Fibroblast of skin of left quadriceps (primary cell): ENCODE measurements at regions not wholly inside any gene's neighbourhood (a gene's known extent, or its start where the extent isn't known, plus 50 kb on each side); places are given as distances from the start of the nearest gene placed in this dataset.

Source experiments
- DNase-seq, 2 experiments: peaks; one replicate each; pipeline ENCODE4 v3.0.0-alpha.2; 2013; ENCODE audit warnings: low read depth in 2 of 2

DNA sequence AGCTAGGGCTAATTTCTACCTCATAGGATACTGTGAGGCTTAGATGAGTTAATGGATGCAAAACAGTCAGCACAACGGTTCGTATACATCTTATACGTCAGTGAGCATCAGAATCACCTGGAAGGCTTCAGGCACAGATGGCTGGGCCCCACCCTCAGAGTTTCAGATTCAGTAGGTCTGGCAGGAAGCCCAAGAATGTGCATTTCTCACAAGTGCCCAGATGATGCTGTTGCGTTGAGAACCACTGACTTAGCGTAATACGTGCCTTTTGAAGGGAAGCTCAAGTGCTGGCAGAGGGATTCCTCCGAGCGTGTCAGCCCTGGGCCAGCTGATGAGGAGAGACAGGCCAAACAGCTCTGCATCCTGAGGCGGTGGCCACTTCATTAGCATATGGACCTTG is 117.1 kb upstream of the WWC1 start:
- peak; percentile 24 to 32 for DNase-seq

DNA sequence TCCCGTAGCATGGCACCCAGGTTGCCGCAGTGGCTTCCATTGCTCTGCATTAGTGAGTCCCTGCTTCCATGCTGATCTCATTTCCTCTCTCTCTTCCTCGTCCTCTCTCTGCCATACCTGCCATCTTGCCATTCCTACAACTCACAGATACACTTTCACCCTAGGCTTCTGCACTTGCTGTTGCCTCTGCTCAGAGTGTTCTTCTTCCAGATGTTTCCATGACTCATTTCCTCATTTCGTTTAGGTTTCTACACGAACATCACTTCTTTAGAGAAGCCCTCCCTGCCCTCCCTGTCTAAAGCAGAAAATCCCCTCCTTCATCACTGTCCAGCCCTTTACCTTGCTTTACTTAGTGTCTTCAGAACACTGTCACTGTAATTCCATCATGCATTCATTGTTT is 115.2 kb upstream of the WWC1 start:
- no peak for DNase-seq

DNA sequence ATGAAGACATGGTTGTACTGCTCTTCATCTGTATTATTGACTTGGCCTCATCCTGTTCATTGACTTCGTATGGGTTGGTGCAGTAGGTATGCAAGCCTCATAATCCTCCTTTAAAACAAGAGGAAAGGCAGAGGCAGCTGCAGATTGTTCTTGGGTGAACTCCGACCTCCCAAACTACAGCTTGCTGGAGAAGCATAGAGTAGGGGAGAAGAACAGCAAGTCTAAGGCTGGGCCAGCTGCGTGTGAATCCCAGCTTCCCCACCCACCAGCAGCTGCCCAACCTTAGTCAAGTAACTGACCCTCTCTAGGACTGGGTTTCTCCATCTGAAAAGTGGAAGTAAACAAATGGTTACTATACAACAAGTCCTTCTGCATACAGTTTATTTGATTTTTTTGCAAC is 114.5 kb upstream of the WWC1 start:
- no peak for DNase-seq

DNA sequence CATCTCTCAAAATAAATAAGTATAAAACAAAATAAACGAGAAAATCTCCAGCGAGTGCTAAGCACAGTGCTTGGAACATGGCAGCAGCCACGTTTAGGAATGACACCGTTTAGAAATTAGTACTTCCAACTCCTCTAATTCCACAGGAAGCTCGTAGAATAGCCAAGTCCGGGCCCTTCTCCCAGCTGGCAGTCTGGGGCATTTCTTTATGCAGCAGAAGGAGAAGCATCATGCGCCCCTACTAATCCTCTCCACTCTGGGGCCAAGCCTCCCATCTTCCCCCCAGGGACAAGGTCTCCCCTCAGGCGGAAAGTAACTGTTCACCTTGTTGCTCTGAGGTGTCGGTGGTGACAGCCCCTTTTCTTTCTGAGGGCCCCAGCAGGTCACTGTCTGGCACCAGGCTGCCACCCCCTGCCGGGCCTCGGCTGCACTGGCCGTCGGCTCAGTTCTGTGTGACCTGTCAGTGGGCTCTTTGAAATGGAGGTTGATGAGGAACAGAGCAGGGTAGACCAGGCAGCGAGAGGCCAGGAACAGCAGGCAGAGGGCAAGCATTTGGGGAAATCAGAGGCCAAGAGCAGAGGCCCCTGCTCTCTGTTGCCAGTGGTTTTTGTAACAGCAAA is 113.5 kb upstream of the WWC1 start:
- DNase-seq: no peak

DNA sequence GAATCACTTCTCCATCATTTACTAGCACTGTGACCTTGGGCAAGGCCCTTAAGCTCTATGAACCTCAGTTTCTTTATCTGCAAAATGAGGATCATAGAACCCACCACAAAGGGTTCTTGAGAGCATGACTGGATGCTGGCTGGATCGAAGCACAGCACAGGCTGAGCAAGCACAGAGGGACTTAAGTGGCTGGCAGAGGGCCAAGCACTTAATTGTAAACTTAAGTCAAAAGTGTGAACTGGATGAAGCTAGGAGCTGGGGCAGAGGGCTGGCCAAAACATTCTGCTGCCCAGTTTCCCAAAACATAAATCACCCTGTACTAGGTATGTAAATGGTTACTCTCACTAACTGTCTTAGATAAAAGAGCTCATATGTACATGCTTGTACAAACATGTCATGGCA is 112.3 kb upstream of the WWC1 start:
- no peak for DNase-seq

DNA sequence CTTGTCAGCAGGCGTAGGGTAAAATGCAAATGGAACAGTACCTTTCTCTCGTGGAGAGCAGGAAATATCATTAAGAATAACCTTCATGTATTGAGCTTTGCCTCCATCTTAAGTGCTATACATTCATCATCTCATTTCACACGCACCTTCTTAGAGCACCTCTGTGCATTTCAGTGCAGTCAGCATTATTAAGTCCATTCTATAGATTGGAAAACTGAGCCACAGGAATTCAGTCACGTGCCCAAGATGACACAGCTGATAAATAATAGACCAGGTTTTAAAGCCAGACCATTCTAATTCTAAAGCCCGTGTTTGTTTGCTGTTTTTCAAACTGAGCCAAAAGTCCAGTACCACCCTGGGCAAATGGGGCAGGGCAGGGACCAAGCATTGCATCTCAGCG is 109.2 kb upstream of the WWC1 start:
- DNase-seq: no peak

DNA sequence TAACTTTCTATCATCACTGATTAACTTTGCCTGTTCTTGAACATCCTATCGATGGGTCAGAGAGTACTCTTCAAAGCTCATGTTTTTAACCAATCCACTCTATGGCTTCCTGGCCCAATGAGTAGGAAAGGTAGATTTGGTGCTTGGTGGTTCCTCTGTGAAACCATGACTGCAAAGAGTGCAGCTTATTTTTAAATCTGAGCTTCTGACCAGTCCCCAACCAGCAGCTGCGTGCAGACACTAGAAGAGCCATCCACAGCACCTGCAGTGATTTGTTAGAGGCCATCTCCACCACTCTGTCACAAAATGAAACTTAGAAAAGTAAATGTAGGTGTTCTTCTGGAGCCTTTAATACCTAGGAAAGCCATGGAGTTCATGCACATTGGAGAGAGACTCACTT is 107.3 kb upstream of the WWC1 start:
- no peak for DNase-seq

DNA sequence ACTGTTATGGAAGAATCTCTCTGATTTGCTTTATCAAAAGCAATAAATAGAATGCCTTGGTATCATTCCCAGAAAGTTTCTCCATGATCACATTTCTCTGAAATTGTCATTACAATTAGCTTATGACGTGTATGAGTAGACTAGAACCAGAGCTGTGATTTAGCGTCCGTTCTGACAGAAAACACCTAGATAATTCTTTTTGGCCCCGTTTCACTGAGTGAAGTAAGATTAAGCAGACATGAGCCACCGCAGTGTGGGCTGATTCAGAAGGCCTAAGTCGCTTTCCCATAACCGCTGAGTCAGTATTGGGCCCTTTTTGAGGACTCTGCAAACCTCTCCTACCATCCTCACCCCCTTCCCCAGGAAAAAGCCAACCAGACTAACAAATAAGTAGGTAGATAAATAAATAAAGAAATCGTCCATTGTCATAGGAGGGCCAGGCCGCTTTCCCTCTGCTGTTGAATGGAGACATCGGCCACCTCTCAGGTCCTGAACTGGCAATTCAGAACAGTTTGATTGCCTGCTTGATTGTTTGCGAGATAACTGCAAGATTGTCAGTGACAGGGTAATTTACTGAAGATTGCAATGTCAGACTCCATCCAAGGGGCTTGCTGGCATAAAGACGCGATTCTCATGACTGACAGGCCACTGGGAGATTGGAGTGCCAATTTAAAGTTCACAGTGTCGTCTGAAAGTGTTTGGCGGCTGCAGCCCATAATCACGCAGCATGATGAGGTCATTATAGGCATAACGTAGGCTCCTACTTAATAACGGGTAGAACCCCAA is 105.0 kb upstream of the WWC1 start:
- no peak for DNase-seq

DNA sequence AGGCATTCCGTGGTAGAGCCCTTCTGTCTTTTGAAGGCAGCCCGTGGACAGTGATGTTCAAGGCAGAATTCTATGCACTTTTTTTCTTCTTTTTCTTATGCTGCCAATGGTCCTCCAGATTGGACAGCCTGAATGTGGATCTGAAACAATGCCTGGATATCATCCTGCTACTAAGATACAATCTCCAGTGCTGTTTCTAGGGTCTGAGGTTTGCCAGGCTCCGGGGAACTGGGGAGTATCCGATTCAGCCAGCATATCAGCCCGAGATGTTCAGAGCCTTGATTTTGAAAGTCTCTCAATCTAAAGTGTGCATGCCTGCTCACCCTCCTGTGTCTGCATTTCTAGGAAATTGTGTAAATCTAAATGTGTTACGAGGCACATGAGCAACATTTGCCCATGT is 103.8 kb upstream of the WWC1 start:
- DNase-seq: no peak

DNA sequence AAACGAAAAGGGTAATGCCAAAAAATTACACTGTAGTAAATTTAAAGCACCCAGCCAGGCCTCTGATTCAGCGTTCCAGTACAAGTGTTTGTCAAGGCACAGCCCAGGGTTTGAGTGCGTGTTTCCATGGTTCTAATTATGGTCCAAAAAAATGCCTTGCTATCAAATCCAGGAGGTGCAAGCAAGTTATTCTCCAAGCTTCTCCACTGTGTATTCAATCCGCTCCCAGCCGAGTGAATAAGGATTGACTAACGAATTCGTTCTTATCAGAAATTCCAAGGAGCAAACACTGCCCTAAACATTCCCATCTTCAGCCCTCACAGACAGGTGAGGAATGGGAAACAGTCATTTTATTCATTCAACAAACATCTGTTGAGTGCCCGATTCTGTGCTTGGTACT is 103.3 kb upstream of the WWC1 start:
- no peak for DNase-seq

DNA sequence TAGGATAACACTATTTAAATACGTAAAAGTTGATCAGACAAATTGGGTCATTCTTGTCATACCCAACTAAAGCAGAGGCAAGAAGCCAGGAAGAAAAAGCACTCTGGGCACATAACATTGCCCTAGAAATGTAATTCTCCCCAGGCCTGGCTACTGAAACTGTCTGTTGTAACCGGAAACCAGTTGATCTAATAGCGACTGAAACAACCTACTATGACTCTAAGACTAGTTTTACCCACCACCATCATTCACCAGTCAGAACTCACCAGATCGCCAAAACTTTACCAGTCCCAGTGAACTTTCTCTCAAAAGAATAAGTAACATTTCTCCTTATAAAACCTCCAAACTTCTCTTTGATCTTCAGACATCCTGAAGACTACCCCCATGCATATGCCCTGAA is 99.3 kb upstream of the WWC1 start:
- DNase-seq: no peak

DNA sequence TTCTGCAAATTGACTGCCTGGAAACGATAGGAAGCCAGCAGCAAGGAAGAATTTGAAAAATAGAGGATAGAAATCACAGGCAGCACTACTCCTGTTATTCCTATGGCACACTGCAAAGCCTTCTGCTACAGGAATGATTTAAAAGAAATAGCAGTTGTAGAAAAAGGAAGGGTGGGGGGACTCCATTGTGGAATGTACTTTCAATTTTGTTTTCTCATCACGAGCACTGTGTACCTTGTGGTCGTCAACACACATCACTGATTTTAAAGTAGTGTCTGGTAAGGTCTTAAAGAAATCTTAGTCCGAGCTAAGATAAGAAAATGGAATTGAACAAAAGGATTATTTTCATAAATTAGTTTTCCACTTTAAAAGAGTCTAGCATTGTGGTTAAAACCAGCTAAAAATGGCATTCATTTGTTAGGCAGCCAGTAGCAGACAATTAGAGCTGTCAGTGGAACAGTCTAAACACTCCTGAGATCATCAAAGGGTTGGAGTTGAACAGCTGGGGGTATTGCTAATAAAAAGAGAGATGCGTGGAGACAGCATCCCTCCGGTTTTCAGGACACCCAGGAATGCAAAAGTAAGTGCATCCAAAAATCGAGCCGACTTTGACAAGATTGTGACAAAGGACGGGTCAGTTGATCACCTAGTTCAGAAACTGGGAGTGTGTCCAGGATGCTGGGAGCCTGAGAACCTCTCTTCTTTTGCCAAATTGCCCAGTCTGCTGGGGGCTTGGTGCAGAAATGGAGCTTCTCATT is 97.8 kb upstream of the WWC1 start:
- DNase-seq: no peak

DNA sequence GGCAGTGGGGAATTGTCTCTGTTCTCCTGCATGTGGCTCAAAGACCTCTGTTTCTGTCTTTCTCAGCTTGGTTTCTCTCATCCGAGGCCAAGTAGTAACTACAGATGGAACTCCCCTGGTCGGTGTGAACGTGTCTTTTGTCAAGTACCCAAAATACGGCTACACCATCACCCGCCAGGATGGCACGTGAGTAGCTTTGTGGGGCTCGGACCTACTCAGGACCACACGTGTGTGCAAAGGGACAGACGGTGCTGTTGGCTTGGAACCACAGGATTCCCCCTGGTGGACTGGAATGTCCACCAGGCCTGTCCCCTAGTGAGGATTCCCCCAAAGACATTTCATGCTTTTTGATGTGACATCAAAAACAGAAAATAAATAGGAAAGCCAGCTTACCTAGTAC is 96.3 kb upstream of the WWC1 start:
- DNase-seq: no peak

DNA sequence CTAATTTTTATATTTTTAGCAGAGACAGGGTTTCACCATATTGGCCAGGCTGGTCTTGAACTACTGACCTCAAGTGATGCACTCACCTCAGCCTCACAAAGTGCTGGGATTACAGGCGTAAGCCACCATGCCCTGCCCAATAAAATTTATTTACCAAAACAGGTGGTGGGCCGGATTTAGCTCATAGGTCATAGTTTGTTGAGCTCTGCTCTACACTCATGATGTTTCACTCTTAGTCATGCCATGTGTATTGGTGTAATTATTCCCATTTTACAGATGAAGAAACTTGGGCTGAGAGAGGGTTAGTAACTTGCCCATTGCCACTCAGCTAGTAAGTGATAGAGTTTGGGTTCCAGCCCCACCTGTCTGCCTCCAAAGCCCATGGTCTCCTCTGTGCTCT is 93.1 kb upstream of the WWC1 start:
- DNase-seq: no peak

DNA sequence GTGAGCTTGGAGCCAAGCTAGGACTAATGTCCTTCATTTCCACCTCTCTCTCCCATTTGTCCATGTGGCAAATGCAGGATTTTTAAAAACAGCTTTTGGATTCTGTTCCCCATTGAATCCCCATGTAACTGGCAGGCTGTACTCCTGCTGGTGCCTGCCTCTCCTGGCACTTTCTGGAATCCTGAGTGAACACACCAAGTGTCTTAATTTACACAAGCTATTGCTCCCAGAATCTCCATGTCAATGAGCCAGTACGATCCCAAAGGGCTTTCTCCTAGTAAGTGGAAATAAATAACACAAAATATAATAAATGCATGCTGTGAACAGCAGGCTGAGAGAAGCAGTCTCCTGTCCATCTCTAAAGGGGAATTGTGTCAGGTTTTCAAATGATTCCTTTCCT is 88.4 kb upstream of the WWC1 start:
- DNase-seq: no peak

DNA sequence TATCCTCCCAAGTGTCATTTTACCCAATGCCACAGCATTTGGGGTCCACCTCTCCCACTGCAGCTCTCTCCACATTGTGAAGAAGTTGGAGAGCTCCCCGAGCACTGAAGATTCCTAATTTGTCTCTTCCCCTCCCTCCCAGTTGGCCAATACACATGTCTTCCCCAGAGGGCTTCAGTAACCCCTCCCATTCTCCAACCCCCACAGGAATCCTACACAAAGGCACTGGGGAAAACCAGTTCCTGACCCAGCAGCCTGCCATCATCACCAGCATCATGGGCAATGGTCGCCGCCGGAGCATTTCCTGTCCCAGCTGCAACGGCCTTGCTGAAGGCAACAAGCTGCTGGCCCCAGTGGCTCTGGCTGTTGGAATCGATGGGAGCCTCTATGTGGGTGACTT is 87.3 kb upstream of the WWC1 start:
- no peak for DNase-seq

DNA sequence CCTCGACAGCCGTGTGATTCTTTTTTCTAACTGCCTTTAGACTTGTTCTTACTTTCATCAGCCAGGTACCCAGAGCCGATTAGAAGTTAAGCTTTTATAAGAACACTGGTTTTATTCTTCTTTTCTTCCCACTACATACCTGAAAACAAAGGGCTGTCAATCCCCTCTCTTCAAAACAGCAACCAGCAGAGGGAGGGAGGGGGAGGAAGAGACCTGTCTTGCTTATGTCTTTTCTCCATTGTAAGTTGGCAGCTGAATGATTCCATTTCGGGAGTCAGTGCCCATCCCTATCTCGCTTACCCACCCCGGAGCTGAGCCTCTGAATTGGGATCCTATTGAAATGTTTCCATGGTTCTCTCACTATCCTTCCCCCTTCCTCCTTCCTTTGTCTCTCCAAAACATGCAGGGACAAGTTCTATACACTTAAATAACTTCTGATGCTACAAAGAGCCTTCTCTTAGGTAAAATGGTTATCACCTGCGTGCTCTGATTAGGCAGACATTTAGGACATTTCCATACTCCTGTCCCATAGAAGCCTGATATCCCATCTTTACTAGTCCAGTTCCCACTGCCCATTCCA is 83.9 kb upstream of the WWC1 start:
- DNase-seq: no peak

DNA sequence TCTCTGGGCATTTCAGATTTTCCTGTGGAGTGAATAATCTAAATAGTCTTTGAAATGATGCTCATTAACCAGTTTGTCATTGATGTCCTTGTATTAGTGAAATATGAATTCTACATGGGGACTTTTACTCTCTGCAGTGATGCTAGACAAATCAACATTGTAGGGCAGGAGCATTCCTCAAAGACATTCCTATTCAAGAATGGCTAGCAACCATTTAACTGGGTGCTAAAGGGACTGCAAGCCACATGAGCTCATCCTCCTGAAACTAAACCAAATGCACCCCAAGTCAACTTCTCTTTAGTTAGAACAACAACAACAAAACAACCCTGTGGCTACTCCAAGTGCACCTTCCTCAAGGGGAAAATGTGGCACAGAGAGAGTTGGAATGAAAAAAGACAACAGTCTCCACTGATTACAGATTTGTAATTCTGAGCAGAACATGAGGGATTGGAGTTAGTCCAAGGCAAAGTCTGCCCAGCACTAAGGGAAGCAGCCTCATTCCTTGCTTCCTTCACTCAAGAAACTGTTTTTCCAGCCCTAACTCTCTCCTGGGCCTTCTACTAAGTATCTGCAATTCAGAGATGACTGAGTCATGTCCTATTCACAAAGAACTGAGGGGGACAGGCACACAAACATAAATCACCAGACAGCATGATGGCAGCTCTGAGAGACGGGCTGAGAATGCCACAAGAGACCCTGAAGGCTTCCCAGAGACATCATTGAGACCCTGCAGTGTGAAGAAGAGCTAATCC is 82.0 kb upstream of the WWC1 start:
- DNase-seq: no peak

DNA sequence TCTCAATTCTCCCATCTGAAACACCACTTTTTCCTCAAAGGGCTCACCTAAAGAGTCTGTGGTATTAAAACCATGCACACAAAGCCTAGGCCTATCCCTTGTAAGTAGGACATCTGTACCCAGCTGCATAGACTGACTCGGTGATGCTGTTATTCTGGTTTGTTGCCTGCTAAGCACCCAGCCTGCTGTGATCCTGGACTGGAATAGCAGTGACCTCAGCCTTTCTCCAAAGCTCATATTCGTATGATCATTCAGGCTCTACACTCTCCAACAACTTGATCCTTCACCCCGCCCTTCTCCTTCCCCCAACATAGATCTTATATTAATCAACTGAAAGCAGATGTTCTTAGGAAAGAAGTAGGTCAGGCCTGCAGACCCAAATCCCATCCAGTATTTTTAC is 81.4 kb upstream of the WWC1 start:
- no peak for DNase-seq

DNA sequence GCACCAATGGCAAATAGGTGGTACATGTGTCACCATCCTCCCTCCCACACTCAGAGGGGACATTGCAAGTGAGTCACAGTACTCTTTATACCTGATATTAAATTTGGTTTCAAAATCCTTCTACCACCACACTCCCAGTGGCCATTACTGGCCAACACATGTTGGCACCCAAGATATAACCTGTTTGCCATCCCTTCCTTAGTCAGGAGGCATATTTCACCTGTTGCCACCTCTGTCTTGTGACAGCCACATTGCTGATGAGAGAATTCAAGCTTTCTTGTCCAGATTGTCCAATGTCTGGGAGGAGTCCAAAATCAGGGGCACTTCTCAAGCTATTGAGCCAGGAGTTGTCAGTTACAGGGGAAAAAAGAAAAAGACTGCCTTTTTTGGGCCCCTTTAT is 80.2 kb upstream of the WWC1 start:
- no peak for DNase-seq

DNA sequence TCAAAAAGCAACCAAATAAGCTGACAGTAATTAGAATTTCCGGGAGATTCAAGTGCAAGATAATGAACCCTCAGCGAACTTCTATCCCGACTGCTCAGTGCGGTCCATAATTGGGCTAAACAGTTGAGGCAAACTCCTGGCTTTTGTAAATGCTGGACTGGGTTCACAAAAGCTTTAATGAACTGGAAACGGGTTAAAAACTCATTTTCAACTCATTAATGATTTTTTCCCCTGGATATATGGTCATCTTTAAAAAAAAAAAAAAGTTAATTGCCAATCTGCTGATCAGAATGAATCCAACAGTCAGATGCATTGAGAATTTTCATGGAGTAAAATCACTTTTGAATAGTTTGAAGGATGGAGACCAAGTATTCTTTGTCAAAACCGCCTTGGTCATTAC is 79.5 kb upstream of the WWC1 start:
- DNase-seq: no peak

DNA sequence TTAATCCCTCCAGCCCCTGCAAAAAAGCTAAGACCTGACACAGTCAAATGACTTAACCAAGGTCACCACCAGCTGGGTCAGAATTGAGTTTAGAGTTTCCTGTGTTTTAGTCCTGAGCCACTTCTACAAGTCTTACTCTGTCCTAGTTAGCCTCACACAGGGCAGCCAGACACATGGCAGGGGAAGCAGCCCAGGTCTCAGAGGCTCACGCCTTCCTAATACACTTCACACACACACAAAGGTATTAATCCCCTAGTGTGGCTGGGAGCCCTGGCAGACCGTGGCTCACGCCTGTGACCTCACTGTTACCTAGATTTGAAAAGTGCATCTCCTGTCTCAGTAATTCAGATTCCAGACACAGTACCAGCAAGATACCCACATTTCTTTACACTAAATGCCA is 77.4 kb upstream of the WWC1 start:
- no peak for DNase-seq
